Lower lobe of right lung (tissue), 2 donors: ENCODE measurements at regions not wholly inside any gene's neighbourhood (a gene's known extent, or its start where the extent isn't known, plus 50 kb on each side); places are given as distances from the start of the nearest gene placed in this dataset.

Experiments
- ATAC-seq, 2 donors: fragments of 200-7000 bp; cut with Tn5 transposase; one replicate each; pipeline ENCODE4 v1.9.1; 2020 to 2022; ENCODE audit warnings: mild to moderate bottlenecking in 2 of 2, moderate library complexity in 2 of 2
- DNase-seq: peaks from one replicate; pipeline ENCODE4 v3.0.0-alpha.2; 2020
- H3K27ac ChIP-seq: fragments of 200-600 bp; one replicate; pipeline ENCODE4 v1.8.0; 2022
- H3K27me3 ChIP-seq: fragments of 200-600 bp; one replicate; pipeline ENCODE4 v1.8.0; 2022; ENCODE audit warnings: low read depth
- H3K36me3 ChIP-seq: fragments of 200-600 bp; one replicate; pipeline ENCODE4 v1.8.0; 2022; ENCODE audit warnings: mild to moderate bottlenecking
- H3K4me1 ChIP-seq: fragments of 200-600 bp; one replicate; pipeline ENCODE4 v1.8.0; 2022
- H3K4me3 ChIP-seq: fragments of 200-600 bp; one replicate; pipeline ENCODE4 v1.8.0; 2022; ENCODE audit warnings: mild to moderate bottlenecking
- H3K9me3 ChIP-seq: fragments of 200-600 bp; one replicate; pipeline ENCODE4 v1.8.0; 2022
- CTCF ChIP-seq: fragments of 200-600 bp; IDR thresholded peaks from one replicate; pipeline ENCODE4 v1.8.0; 2022; ENCODE audit warnings: antibody characterized with exemption, mild to moderate bottlenecking
- intact Hi-C: fragments of 100-400 bp; cut with DNase I; formaldehyde crosslinking; loops from one replicate; pipeline ENCODE4 v1.11.0; 2022
- donor health status: DM: no; HTN: yes; CAD: no; lungs with severe emphysema.

DNA sequence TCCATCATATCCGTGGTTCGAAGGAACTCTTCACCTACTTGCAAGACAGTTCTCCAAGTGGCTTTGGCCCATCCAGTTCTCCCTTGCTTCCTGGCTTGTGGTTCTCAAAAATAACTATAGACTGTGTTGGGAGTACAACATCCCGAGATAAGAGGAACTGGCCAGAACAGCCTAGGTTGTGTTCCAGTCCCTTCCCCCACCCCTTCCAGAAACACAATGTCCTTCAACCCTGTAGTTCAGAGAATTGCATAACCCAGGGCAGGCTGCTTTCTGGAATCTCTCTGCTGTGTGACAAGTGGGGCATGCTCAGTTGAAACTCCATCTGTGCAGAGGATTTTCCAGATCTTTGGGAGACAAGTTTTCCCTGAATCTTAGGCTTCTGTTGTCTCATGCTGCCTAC, 206.5 kb downstream of the PCDH10 start:
- Histone ChIP-seq H3K4me3 (no peak overlapping the region), H3K27ac (no peak overlapping the region), H3K4me1 (no peaks in the 10 kb centered on the region), H3K36me3 (no peaks in the 10 kb centered on the region), H3K9me3 (no peaks in the 10 kb centered on the region), H3K27me3 (no peaks in the 10 kb centered on the region)
- TF ChIP-seq CTCF: no peak
- peak in 1 of 2 donors; percentile 9 for ATAC-seq
- intact Hi-C loops: no loop called here
- no peak for DNase-seq

DNA sequence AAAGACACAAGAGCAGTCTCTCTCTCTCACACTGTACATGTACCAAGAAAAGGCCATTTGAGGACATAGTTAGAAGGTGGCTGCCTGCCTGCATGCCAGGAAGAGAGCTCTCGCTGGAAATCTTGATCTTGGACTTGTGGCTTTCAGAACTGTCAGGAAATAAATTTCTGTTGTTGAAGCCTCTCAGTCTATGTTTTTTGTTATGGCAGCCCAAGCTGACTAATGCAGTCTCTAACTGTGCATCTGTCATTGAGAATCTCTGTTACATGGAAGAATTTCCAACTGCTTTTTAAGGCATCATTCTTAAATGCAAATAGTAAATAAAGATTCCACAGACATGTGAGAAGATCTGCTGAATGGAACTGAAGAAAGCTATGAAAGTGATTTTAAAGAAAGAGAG, 198.3 kb downstream of the PCDH10 start:
- Histone ChIP-seq H3K4me1 (no peaks in the 10 kb centered on the region), H3K27ac (no peak overlapping the region), H3K36me3 (no peaks in the 10 kb centered on the region), H3K4me3 (no peak overlapping the region), H3K9me3 (peaks cover 12% of the 10 kb centered on the region), H3K27me3 (no peaks in the 10 kb centered on the region)
- ATAC-seq (no peak), DNase-seq (no peak)
- no peak for TF ChIP-seq CTCF
- intact Hi-C loops: no loop called here

- intact Hi-C loops: no loop called here
- no peak overlapping the region for H3K4me3 ChIP-seq
- H3K4me1 ChIP-seq: no peaks in the 10 kb centered on the region
- ATAC-seq (no peak), DNase-seq (no peak)
- H3K27me3 ChIP-seq: no peaks in the 10 kb centered on the region
- TF ChIP-seq CTCF: no peak
- no peaks in the 10 kb centered on the region for H3K9me3 ChIP-seq
- no peak overlapping the region for H3K27ac ChIP-seq
- no peaks in the 10 kb centered on the region for H3K36me3 ChIP-seq
These were observed 175.4 kb downstream of the PCDH10 start for GRCh38 chr4:133324491-133324890.

GRCh38 chr4:133323670-133324069, 174.6 kb downstream of the PCDH10 start:
- H3K27ac ChIP-seq: no peak overlapping the region
- H3K36me3 ChIP-seq: no peaks in the 10 kb centered on the region
- no peak overlapping the region for H3K4me3 ChIP-seq
- ATAC-seq (no peak), DNase-seq (no peak)
- no peaks in the 10 kb centered on the region for H3K9me3 ChIP-seq
- no peaks in the 10 kb centered on the region for H3K4me1 ChIP-seq
- intact Hi-C loops: no loop called here
- no peaks in the 10 kb centered on the region for H3K27me3 ChIP-seq
- TF ChIP-seq CTCF: no peak

DNA sequence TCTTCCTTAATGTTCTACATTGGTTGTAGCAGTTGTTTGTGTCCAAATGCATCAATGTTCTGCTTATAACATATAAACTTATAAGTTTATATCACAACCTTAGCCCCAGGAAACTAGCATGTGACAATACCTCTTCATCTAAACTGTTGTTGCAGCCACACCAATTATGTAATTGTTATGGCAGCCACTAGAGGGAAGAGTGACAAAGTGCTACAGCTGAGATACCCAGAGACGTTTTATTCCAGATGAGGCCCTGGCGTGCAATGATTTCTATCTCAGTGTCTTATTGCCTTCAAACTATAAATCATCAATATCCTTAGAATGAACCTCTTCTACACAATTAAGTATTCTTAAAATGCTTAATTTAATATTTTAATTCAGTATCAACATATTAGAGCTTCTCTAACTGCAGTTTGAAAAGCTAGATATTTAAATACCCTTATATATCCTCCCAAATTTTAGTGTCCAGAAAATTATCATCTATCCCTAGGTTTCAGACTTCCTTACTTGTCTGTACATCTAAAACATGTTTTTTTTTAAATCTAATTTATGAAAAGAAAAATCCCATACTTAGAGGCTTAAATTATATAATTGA, 171.6 kb downstream of the PCDH10 start:
- TF ChIP-seq CTCF: peak; percentile 45
- H3K27ac ChIP-seq: no peak overlapping the region
- intact Hi-C loops: no loop called here
- no peaks in the 10 kb centered on the region for H3K9me3 ChIP-seq
- H3K4me1 ChIP-seq: no peaks in the 10 kb centered on the region
- H3K27me3 ChIP-seq: no peaks in the 10 kb centered on the region
- H3K4me3 ChIP-seq: no peak overlapping the region
- DNase-seq (no peak), ATAC-seq (no peak)
- H3K36me3 ChIP-seq: no peaks in the 10 kb centered on the region

GRCh38 chr4:133316909-133317308, 167.8 kb downstream of the PCDH10 start:
- Histone ChIP-seq H3K27ac (no peak overlapping the region), H3K4me1 (no peaks in the 10 kb centered on the region), H3K27me3 (no peaks in the 10 kb centered on the region), H3K36me3 (no peaks in the 10 kb centered on the region), H3K9me3 (no peaks in the 10 kb centered on the region), H3K4me3 (no peak overlapping the region)
- DNase-seq (no peak), ATAC-seq (no peak)
- no peak for TF ChIP-seq CTCF
- intact Hi-C loops: no loop called here
